ENCODE measurements at regions not wholly inside any gene's neighbourhood (a gene's known extent, or its start where the extent isn't known, plus 50 kb on each side); places are given as distances from the start of the nearest gene placed in this dataset.
A peak's percentile ranks its signal among the peaks of the same experiment; 100 is the strongest.

- H3K27ac ChIP-seq, result peak overlapping the region; percentile 98 to 100 (median 99)
- WGBS, 4 donors, result 43 to 51% (median 50%) methylated on average over 4 of the region's 4 CpGs
- no peak for DNase-seq
- intact Hi-C loops (cut with DNase I), result no loop called here
- H3K4me3 ChIP-seq, result peak overlapping the region in 1 of 4 donors; percentile 87
- no peak for TF ChIP-seq POLR2A (IDR thresholded peaks at IDR 0.05)
- TF ChIP-seq CTCF (IDR thresholded peaks at IDR 0.05), result no peak
- no peaks in the 10 kb centered on the region for H3K9me3 ChIP-seq (replicated peaks in 1 of 3)
- H3K4me1 ChIP-seq (replicated peaks in 1 of 2), result peaks cover 24 to 33% of the 10 kb centered on the region in 2 donors
- H3K27me3 ChIP-seq, result no peaks in the 10 kb centered on the region
- H3K36me3 ChIP-seq (replicated peaks in 1 of 2), result no peaks in the 10 kb centered on the region
These were observed 104.5 kb upstream of the HNRNPU start for GRCh38 chr1:244968881-244969280.

- no peaks in the 10 kb centered on the region for H3K9me3 ChIP-seq (replicated peaks in 1 of 3)
- TF ChIP-seq CTCF (IDR thresholded peaks at IDR 0.05), result no peak
- TF ChIP-seq POLR2A (IDR thresholded peaks at IDR 0.05), result no peak
- H3K27me3 ChIP-seq, result no peaks in the 10 kb centered on the region
- H3K4me1 ChIP-seq (replicated peaks in 1 of 2), result peaks cover 28 to 37% of the 10 kb centered on the region in 2 donors
- H3K27ac ChIP-seq, result peak overlapping the region in 4 of 5 donors; percentile 98 to 100 (median 100)
- no peak overlapping the region for H3K4me3 ChIP-seq
- peak in 2 of 7 donors; percentile 15 to 52 for DNase-seq
- WGBS, 4 donors, result 71 to 78% (median 75%) methylated on average over 12 of the region's 12 CpGs
- intact Hi-C loops (cut with DNase I), result no loop called here
- no peaks in the 10 kb centered on the region for H3K36me3 ChIP-seq (replicated peaks in 1 of 2)
These were observed 104.1 kb upstream of the HNRNPU start for GRCh38 chr1:244968471-244968871.

GRCh38 chr1:244967159-244967558, 102.8 kb upstream of the HNRNPU start:
- 94 to 97% (median 95%) methylated on average over 2 of the region's 2 CpGs for WGBS, 4 donors
- H3K4me3 ChIP-seq, result no peak overlapping the region
- no peaks in the 10 kb centered on the region for H3K36me3 ChIP-seq (replicated peaks in 1 of 2)
- intact Hi-C loops (cut with DNase I), result no loop called here
- peaks cover 29 to 39% of the 10 kb centered on the region in 2 donors for H3K4me1 ChIP-seq (replicated peaks in 1 of 2)
- DNase-seq, result no peak
- no peak overlapping the region for H3K27ac ChIP-seq
- TF ChIP-seq POLR2A (IDR thresholded peaks at IDR 0.05) (no peak), CTCF (IDR thresholded peaks at IDR 0.05) (no peak)
- H3K27me3 ChIP-seq, result no peaks in the 10 kb centered on the region
- H3K9me3 ChIP-seq (replicated peaks in 1 of 3), result no peaks in the 10 kb centered on the region

- WGBS, 4 donors, result 75 to 84% (median 81%) methylated on average over 8 of the region's 8 CpGs
- no peak for TF ChIP-seq POLR2A (IDR thresholded peaks at IDR 0.05)
- no peak for TF ChIP-seq CTCF (IDR thresholded peaks at IDR 0.05)
- intact Hi-C loops (cut with DNase I), result no loop called here
- no peak for DNase-seq
- H3K36me3 ChIP-seq (replicated peaks in 1 of 2), result no peaks in the 10 kb centered on the region
- peak overlapping the region in 2 of 5 donors; percentile 79 to 84 for H3K27ac ChIP-seq
- H3K4me3 ChIP-seq, result no peak overlapping the region
- H3K9me3 ChIP-seq (replicated peaks in 1 of 3), result no peaks in the 10 kb centered on the region
- H3K4me1 ChIP-seq (replicated peaks in 1 of 2), result peaks cover 25 to 33% of the 10 kb centered on the region in 2 donors
- no peaks in the 10 kb centered on the region for H3K27me3 ChIP-seq
These were observed 101.1 kb upstream of the HNRNPU start for GRCh38 chr1:244965185-244966030.

Data from adrenal gland (tissue), 9 donors.